NCI-H1436 (cell line): ENCODE measurements at regions not wholly inside any gene's neighbourhood (a gene's known extent, or its start where the extent isn't known, plus 50 kb on each side); places are given as distances from the start of the nearest gene placed in this dataset.
"Not testable (repeated sequence)": the region's sequence is repeated elsewhere in the genome, so short reads cannot be mapped to it uniquely, and the experiment has no call there.

ENCODE experiments used
- DNase-seq: peaks from one replicate; lab custom pipeline; 2025; lab: John Stamatoyannopoulos, UW

DNA sequence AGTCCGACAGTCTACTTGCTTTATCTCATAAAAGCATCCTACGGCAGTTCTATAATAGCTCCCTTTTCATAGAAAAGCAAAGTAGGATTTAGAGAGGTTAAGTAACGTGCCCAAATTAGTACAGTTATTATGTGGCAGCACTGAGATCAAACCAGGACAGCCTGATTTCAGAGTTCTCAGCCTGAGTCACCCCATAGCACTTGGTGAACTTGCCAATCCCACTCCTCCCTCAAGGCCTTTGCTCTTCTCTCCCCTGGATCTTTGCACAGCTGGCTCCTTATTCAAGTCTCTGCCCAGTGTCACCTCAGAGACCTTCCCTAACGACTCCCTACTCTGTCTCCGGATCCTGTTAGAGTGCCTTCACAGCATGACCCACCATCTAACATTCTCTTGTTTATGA is 438.0 kb upstream of the NFE2L3 start:
- DNase-seq = no peak

DNA sequence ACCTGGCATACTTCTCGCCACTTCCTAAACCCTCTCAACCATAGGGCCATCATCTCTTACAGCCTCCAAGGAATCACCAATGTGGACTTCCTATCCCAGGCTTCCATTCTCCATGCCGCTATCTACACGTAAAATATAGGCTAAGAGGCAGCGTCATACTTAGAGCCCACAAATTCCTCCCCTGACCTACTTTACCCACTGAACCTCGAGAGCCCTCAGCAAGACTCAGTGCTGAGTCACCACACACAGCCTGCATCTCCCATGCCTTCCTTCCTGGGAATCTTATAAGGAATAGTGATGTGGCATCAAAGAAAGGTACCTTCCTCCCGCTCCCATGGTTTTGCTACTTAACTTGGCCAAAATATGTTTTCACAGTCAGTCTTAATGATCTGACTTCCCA is 435.6 kb upstream of the NFE2L3 start:
- DNase-seq = no peak

DNA sequence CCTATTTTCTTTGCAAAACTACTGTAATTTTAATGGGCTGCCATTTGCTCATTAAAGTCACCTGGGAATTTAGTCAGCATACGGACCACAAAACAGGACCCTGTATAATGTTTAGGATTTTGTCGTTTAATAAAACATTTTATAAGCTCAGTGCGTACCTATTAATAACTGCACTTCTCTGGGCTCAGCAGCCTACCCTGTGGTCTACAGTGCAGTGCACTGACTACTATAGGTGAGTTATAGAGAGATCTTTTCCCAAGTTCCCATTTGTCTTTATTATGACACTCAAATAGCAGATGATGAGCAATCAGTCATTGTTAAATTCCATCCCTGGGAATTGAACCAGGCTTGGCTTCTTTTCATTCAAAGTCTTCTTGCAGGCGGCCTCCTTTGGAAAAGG is 433.4 kb upstream of the NFE2L3 start:
- no peak for DNase-seq

DNA sequence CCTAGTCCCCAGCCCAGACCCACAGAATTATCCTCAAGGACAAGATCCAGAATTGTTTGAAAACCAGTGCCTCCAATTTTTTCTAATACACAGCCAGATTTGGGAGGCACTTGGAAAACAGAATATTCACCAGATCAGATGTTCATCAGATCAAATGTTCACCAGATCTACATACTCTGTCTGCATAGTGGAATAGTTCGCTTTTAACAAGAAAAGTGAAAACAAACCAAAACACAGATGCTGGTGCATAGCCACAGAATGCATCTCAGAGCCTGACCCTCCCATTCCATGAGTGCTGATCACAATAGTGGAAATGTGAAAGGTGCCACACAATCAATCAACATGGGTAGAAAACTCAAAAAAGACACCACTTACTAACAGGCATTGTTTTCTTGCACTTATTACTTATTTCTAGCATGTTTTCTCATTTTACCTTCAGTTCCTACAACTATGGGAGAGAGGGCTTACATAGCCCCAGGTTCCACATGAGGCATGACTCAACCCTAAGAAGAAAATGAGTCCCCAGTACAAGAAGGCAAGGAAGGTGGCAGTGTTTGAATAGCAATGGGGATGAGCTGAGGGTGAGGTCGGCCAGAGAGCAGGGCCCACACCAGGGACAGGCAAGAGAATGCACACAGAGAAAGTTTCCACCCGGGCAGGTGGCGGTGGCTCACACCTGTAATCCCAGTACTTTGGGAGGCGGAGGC is 432.7 kb upstream of the NFE2L3 start:
- no peak for DNase-seq

DNA sequence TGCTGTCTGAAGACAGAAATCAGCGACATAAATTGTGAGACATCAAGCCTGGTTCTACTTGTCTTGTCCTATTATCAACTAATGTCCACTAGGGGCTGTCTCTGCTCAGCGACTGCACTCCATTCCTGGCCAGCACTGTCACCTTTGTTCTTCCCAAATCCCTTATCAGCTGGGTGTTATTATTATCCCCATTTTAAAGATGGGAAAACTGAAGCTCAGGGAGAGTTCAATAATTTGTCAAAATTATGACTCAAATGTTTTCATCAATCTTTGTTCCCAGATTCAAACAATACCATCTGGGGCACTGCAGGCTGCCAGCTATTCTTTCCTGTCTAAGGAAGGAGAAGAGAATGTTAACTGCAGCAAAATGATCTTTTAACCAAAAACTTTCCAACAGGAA is 431.6 kb upstream of the NFE2L3 start:
- DNase-seq = peak; percentile 8

DNA sequence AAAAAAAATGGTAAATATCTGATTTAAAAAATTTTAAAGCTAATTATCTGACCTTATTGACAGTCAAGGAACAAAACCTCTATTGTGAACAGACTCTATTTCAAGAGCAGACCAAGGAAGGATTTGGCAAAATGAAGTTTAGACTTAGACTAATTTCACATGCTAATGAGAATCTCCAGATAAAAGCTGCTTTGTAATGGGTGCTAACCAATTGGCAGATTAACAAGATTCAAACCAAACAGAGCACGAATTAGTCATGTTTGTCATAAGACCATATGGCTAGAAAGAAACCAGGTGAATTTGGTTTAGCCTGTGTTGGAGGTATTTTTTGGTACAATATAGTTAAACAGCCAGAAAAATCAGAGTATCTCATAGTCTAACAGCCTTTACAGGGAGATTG is 429.1 kb upstream of the NFE2L3 start:
- no peak for DNase-seq

DNA sequence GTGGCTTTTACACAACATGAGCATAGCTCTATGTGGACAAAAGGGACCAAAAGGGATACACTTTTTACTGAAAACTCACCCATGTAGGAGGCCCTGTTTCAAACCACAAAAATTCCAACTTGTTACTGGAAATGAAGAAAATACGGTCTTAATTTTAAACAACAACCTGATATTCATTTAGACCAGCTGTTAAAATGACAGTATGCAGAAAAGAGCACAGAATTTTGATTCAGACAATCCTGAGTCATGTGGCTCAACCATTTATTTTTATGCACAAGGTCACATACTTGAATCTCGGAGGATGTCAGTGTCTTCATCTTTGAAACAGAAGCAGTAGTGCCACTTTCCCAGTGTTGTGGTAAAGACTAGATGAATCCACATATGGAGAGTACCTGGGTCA is 426.5 kb upstream of the NFE2L3 start:
- no peak for DNase-seq

DNA sequence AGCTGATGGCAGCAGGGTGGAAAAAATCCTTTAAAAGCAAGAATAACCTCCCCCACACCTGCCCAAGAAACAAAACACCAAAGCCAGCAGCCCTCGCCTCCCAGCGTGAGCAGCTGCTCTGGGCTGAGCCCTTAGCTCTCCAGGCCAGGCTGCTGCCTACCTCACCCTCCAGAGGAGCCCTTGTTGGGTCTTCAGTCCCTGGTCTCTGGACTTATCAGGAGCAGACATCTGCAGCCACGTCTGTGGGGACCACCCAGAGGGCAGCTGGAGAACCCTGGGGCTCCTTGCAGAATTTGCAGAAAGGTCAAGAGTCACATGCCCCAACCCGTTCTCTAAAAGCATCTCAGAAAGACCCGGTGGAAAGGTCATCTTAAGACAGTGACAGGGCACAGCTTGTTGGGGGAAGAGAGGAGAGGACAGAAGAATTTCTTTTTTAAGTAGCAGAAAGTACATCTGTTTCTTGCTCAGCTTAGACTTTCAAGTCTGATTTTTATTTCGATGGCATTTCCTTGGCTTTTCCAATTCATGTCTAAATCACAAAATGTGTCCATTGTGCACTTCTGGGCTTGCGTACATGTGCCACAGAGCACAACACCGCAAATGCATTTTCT is 425.7 kb upstream of the NFE2L3 start:
- no peak for DNase-seq

DNA sequence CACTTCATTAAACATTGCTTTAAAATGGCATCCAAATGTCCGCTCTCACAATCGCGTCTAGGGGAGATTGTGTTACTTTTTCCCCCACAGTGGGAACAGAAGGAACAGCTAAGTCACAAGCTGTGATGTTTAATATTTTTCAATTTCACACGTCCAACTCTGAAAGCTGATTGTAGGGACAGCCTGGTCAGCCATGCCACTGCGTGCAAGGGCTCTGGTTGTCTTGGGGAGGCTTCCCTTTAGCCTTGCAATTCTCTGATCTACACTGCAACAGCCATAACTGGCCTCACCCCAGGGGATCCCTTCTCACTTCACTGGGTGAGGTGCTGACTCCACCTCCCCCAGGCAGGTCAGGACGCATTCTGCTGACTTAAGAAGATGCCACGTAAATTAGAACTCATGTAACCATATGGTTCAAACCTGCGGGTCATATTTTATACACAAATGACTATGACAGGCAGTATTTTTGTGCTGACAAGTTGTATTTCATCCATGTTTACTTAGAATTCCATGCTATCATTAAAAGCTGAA is 425.2 kb upstream of the NFE2L3 start:
- no peak for DNase-seq

DNA sequence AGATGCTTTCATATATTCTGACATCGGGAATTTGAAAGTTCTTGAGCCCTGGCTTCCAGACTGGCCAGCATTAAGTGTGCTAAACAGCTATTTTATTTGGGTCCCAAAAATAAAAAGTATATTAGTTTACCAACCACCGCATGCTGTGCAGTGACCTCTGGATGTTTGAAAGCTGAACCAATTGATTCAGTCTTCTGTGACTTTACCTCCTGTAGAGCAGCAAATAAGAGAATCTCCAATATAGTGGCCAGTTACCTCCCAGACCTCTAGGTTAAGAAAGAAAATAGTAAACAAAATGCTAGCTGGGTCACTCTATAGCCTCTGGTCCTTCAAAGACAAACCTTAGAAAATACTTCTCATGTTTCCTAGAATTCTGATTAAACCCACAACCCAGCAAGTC is 424.6 kb upstream of the NFE2L3 start:
- DNase-seq = no peak

DNA sequence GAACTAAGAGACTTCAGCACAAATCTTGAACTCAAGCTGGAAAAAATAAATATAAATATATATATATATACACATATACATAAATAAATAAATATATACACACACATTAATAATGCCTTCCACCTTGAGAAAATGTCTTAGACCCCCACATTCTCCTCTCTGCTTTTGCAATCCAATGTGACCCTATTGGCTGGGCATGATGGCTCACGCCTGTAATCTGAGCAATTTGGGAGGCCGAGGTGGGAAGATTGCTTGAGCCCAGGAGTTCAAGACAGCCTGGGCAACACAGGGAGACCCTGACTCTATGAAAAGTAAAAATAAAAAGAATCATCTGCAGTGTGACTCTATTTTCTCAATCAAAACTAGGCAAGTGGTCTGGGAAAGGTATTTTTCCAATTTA is 424.1 kb upstream of the NFE2L3 start:
- DNase-seq = no peak

DNA sequence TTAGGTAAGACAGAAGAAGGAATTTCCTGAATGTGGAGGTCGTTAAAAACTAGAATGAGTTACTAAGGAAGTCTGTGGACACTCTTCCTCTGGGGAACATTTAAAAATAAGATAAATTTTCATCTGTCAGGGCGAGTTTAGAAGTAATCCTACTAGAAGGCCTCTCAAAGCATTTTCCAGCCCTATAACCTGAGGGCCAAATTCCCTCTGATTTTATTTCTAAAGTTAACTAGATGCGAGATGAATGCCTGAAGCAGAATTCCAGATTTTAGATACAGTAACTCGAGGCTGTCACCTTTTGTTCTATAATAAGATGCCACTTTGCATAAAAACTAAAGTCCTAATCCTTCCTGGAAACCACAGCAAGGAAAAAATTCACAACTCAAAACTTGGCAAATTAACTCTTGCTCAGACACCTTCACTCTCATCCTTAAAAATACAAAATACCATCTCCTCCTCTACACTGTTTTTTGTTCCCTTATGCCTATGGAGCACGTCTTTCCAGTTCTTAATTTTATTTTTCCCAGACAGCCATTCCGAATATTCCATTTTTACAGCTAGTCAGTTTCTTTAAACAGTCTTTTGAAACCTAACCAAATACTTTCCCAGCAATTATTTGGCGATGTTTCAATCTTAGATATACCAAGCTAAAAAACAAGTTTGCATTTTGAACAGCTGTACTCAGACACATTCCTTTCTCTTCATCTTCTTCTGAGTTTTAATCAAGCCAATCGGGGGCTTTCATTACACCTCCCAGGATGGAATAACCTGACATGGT is 420.7 kb upstream of the NFE2L3 start:
- DNase-seq = no peak

DNA sequence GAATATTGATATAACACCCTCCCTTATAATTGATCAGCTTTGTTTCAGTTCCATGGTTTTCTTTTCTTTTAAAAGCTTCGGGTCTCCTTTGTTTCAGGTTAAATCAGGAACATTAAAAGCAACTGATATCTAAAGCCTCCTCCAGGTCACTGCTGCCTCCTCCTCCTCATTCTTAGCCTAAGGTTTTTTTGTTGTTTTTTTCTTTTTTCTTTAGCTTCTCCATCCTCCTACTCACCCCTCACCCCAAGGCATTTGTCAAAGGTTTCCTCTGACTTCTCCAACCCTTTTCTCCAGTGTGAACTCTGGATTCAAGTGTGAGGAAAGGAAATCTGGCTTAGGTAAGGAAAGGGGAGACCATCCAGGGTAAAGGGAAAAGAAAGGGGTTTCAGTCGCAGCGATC is 420.2 kb upstream of the NFE2L3 start:
- no peak for DNase-seq

DNA sequence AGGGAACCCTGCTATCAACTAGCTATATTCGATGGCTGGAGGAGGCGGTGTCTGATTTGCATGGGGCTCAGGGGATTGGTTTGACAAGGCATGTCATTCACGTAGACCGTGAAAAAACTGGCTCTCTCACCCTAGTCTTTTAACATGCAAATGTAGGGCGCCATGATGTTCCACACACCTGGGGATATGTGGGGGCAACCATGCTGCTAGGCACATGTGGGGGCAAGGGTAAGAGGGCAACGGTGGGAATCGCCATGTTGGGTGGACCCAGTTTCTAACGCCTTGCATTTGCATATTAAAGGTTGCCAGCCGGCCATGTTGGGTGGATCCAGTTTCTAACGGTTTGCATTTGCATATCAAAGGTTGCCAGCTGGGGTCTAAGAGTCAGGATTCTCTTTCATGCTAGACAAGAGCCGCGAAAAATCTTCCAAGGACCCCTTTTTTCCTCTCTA is 419.2 kb upstream of the NFE2L3 start:
- DNase-seq = no peak

DNA sequence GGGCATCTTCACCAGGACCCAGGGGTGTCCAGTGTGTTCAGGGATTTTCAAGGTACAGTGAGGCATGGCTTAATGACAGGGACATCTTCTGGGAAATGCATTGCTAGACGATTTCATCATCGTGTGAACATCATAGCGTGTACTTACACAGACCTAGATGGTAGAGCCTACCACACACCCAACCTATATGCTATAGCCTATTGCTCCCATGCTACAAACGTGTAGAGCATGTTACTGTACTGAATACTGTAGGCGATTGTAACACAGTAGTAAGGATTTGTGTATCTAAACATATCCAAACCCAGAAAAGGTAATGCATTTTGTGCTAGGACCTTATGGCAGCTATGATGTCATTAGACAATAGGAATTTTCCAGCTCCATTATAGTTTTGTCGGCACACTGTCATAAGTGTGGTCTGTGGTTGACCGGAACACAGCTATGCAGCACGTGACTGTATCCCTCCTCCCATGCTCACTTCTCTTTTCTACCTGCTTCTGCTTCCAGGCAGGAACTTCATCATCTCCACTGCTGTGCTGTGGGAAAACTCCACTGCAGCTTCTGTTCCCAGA is 416.2 kb upstream of the NFE2L3 start:
- DNase-seq = no peak

DNA sequence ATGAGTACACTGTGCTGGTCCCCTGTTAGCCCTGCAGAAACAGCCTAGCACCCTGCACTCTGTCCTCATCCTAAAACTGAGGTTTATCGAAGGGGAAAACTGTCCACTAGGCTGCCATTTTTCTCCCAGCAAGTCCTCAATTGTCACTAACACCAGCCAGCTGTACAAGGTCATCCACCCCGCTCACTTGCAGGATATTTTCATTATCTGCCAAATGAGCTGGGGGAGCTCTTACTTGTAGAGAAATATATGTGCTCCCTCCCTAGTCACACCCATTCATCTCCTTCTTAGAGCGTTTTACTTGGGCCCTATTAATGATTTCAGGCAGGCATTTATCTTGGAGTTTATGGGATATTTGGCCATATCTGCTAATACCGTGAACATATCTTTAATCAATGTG is 413.5 kb upstream of the NFE2L3 start:
- no peak for DNase-seq

DNA sequence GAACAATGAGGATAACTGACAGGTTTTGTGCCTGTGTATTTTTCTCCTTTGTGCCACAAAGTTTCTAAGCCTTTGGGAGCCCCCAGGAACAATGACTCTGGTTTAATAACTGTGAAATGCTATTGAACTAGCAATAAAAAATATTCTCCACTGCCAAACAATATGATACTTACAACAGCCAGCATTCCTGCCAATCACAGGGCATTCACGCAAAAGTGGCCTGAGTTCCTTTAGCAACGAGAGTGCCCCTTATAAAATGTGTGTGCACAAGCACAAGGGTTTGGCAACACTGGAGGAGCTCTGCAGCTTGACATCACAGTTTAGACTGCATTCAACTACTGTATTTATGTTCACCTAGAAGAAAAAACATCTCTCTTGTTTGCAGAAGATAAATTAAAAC is 412.9 kb upstream of the NFE2L3 start:
- DNase-seq = no peak

DNA sequence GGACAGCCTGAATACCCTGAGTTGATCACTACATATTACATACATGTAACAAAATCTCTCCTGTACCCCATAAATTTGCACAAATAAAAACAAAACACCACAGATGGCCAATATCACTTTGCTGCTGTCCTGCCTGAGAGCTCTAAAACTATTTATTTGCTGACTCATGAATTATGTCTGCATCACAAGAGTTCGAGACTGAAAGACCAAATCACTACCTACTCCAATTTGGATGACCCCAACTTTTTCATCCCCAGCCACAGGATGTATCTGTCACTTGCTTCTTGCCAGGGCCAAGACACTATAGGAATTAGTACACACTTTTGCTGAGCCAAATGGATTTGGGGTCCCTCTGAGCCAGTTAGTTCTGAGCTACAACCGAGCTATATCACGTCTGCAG is 409.7 kb upstream of the NFE2L3 start:
- no peak for DNase-seq

DNA sequence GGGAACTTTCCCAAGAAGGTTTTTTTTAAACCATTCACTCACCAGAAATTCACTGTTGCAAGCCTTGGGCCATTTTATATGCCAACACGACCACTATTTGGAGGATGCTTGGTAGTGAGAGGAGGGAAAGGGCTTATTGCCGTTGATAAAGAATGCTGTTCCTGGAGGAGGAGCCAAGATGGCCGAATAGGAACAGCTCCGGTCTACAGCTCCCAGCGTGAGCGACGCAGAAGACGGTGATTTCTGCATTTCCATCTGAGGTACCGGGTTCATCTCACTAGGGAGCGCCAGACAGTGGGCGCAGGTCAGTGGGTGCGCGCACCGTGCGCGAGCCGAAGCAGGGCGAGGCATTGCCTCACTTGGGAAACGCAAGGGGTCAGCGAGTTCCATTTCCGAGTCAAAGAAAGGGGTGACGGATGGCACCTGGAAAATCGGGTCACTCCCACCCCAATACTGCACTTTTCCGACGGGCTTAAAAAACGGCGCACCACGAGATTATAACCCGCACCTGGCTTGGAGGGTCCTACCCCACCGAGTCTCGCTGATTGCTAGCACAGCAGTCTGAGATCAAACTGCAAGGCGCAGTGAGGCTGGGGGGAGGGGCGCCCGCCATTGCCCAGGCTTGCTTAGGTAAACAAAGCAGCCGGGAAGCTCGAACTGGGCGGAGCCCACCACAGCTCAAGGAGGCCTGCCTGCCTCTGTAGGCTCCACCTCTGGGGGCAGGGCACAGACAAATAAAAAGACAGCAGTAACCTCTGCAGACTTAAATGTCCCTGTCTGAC is 408.1 kb upstream of the NFE2L3 start:
- DNase-seq = not testable (repeated sequence)

DNA sequence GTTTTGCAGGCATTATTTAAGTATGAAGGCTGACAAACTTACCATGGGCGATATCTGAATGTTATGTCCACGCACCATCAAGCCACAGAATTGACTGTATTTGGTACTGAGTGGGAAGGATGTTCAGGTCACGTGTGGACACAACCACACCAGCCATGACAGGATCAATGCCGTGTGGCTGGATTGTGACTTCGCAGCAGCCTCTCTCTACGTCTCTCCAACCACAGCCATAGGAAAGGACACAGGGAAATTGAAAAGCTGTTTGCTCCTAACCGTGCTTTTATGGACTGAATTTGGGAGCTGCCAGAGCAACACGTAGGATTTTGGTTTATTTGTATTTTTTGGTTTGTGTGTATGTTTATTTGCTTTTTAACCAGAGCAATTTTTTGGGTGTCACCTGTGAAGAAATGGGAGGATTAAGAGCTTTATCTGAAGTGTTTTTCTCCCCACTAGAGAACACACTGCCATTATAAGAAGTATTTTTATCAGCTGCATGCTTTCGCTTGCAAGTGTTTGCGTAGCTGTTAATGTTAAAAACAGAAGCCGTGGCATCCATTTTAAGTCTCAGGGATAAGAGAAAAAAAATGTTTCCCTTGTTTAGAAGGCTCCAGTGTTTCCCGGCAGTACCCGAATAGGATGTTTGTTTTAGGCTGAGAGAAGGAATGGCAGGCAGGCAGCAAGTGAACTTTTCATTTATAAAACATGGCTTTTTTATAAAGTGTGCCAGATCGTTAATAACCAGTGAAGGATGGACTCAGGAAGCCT is 401.1 kb upstream of the NFE2L3 start:
- no peak for DNase-seq

DNA sequence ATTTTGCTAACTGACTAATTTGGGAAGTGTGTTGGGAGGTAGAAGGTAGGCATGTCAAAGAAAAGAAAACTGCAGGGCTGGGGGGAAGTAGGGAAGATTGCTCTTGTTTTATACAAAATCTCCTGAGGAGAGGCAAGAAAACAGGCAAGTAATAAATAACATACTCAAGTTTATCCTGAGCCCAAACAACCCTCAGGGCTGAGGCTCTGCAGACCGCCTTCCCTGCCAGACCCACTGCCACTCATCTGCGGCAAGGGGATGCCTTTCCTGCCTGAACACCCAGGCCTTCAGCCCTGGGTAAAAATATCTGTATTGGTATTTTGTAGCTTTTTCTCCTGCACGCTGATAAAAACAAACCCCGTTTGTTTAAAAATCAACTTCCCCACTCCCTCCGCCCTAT is 399.8 kb upstream of the NFE2L3 start:
- no peak for DNase-seq
